Thyroid gland (tissue), 4 donors: ENCODE measurements at regions not wholly inside any gene's neighbourhood (a gene's known extent, or its start where the extent isn't known, plus 50 kb on each side); places are given as distances from the start of the nearest gene placed in this dataset.

Source experiments
- DNase-seq, 2 donors: peaks; one replicate each; pipeline ENCODE4 v3.0.0-alpha.2; 2019
- H3K27ac ChIP-seq, 3 donors: fragments of 200-600 bp; sonication (generic); 1 replicate in 2 of 3; 2 replicates in 1 of 3; pipeline ENCODE4 v1.5.1; 2016 to 2019; ENCODE audit warnings: mild to moderate bottlenecking in 1 of 3, moderate library complexity in 1 of 3
- H3K27me3 ChIP-seq: fragments of 200-600 bp; sonication (generic); one replicate; pipeline ENCODE4 v1.5.1; 2019
- H3K36me3 ChIP-seq, 2 donors: fragments of 200-600 bp; sonication (generic); one replicate each; pipeline ENCODE4 v1.5.1; 2016 to 2019
- H3K4me1 ChIP-seq, 2 donors: fragments of 200-600 bp; sonication (generic); one replicate each; pipeline ENCODE4 v1.5.1; 2017 to 2019
- H3K4me3 ChIP-seq, 3 donors: fragments of 200-600 bp; sonication (generic); replicated peaks in 1 of 3; 1 replicate in 2 of 3; 2 replicates in 1 of 3; pipeline ENCODE4 v1.5.1; 2016; ENCODE audit warnings: mild to moderate bottlenecking in 1 of 3
- H3K9me3 ChIP-seq: fragments of 200-600 bp; sonication (generic); one replicate; pipeline ENCODE4 v1.5.1; 2017
- POLR2A ChIP-seq, 2 donors: fragments of 450-650 bp; IDR thresholded peaks; one replicate each; pipeline ENCODE4 v1.6.1; 2017; ENCODE audit warnings: antibody characterized with exemption in 2 of 2, mild to moderate bottlenecking in 2 of 2, moderate library complexity in 1 of 2
- WGBS, 2 donors: methylation state at CpG; one replicate each; pipeline ENCODE4 v1.1.5; 2017; 5-methylcytosine and 5-hydroxymethylcytosine counted together
- intact Hi-C: fragments of 100-400 bp; cut with DNase I; formaldehyde crosslinking; loops from one replicate; pipeline ENCODE4 v1.15.1; 2023
- TF ChIP-seq, protein P1 (sequence below), 6 experiments: fragments of 200-600 bp in 3 of 6; fragments of 450-650 bp in 3 of 6; sonication (generic) in 3 of 6; IDR thresholded peaks; one replicate each; pipeline ENCODE4 v1.5.1; 2016 to 2019; ENCODE audit warnings: antibody characterized with exemption in 6 of 6, mild to moderate bottlenecking in 2 of 6, inconsistent platforms in 1 of 6, moderate library complexity in 1 of 6

GRCh38 chr12:13724136-13724535, 257.3 kb downstream of the GRIN2B start:
- Histone ChIP-seq H3K27ac (no peak overlapping the region), H3K27me3 (no peaks in the 10 kb centered on the region), H3K4me3 (no peak overlapping the region), H3K36me3 (no peaks in the 10 kb centered on the region), H3K9me3 (no peaks in the 10 kb centered on the region), H3K4me1 (no peaks in the 10 kb centered on the region)
- TF ChIP-seq POLR2A (IDR thresholded peaks at IDR 0.05) = no peak
- TF ChIP-seq, protein P1, sequence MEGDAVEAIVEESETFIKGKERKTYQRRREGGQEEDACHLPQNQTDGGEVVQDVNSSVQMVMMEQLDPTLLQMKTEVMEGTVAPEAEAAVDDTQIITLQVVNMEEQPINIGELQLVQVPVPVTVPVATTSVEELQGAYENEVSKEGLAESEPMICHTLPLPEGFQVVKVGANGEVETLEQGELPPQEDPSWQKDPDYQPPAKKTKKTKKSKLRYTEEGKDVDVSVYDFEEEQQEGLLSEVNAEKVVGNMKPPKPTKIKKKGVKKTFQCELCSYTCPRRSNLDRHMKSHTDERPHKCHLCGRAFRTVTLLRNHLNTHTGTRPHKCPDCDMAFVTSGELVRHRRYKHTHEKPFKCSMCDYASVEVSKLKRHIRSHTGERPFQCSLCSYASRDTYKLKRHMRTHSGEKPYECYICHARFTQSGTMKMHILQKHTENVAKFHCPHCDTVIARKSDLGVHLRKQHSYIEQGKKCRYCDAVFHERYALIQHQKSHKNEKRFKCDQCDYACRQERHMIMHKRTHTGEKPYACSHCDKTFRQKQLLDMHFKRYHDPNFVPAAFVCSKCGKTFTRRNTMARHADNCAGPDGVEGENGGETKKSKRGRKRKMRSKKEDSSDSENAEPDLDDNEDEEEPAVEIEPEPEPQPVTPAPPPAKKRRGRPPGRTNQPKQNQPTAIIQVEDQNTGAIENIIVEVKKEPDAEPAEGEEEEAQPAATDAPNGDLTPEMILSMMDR (IDR thresholded peaks at IDR 0.05) = no peak
- intact Hi-C loops = no loop called here
- no peak for DNase-seq
- WGBS, 2 donors = 81 to 82% methylated on average over 1 of the region's 1 CpG

- no peak for DNase-seq
- H3K4me3 ChIP-seq = no peak overlapping the region
- H3K9me3 ChIP-seq = no peaks in the 10 kb centered on the region
- no peaks in the 10 kb centered on the region for H3K36me3 ChIP-seq
- H3K4me1 ChIP-seq = no peaks in the 10 kb centered on the region
- WGBS, 2 donors = 81 to 89% methylated on average over 2 of the region's 2 CpGs
- H3K27ac ChIP-seq = no peak overlapping the region
- TF ChIP-seq POLR2A (IDR thresholded peaks at IDR 0.05) = no peak
- TF ChIP-seq, protein P1 (IDR thresholded peaks at IDR 0.05) = no peak
- intact Hi-C loops = no loop called here
- H3K27me3 ChIP-seq = no peaks in the 10 kb centered on the region
Observed at GRCh38 chr12:13719986-13720385, 261.4 kb downstream of the GRIN2B start.

GRCh38 chr12:13718271-13718670, 263.1 kb downstream of the GRIN2B start:
- TF ChIP-seq, protein P1 (IDR thresholded peaks at IDR 0.05) = no peak
- no peak for TF ChIP-seq POLR2A (IDR thresholded peaks at IDR 0.05)
- intact Hi-C loops = no loop called here
- Histone ChIP-seq H3K27ac (no peak overlapping the region), H3K4me3 (no peak overlapping the region), H3K4me1 (no peaks in the 10 kb centered on the region), H3K27me3 (no peaks in the 10 kb centered on the region), H3K9me3 (no peaks in the 10 kb centered on the region), H3K36me3 (no peaks in the 10 kb centered on the region)
- no peak for DNase-seq
- 34 to 38% methylated on average over 5 of the region's 5 CpGs for WGBS, 2 donors

GRCh38 chr12:13716119-13716518, 265.3 kb downstream of the GRIN2B start:
- Histone ChIP-seq H3K9me3 (no peaks in the 10 kb centered on the region), H3K27ac (no peak overlapping the region), H3K36me3 (no peaks in the 10 kb centered on the region), H3K4me1 (no peaks in the 10 kb centered on the region), H3K27me3 (no peaks in the 10 kb centered on the region), H3K4me3 (no peak overlapping the region)
- TF ChIP-seq, protein P1 (IDR thresholded peaks at IDR 0.05) = no peak
- TF ChIP-seq POLR2A (IDR thresholded peaks at IDR 0.05) = no peak
- 92 to 95% methylated on average over 2 of the region's 2 CpGs for WGBS, 2 donors
- intact Hi-C loops = no loop called here
- DNase-seq = no peak

- Histone ChIP-seq H3K9me3 (no peaks in the 10 kb centered on the region), H3K27me3 (no peaks in the 10 kb centered on the region), H3K4me1 (no peaks in the 10 kb centered on the region), H3K36me3 (no peaks in the 10 kb centered on the region), H3K27ac (no peak overlapping the region), H3K4me3 (no peak overlapping the region)
- intact Hi-C loops = no loop called here
- no peak for DNase-seq
- 55 to 65% methylated on average over 4 of the region's 4 CpGs for WGBS, 2 donors
- TF ChIP-seq, protein P1 (IDR thresholded peaks at IDR 0.05) = no peak
- TF ChIP-seq POLR2A (IDR thresholded peaks at IDR 0.05) = no peak
Observed at GRCh38 chr12:13713556-13714410, 267.6 kb downstream of the GRIN2B start.
